Stimulated activated CD4-positive, alpha-beta T cell treated with anti-CD3 and anti-CD28 coated beads, TNF-alpha, amount 100 ng/mL, for 4 hours (primary cell): ENCODE measurements at regions not wholly inside any gene's neighbourhood (a gene's known extent, or its start where the extent isn't known, plus 50 kb on each side); places are given as distances from the start of the nearest gene placed in this dataset.

Source experiments
- DNase-seq, 3 experiments: peaks; one replicate each; pipeline ENCODE4 v3.0.0-alpha.2; 2020; ENCODE audit warnings: low read depth in 3 of 3

- DNase-seq: peak; percentile 60 to 70 (median 65)
Observed at GRCh38 chr7:130912862-130913638, 179.0 kb upstream of the KLF14 start.

GRCh38 chr7:130913639-130914553 is 179.9 kb upstream of the KLF14 start:
- no peak for DNase-seq

DNA sequence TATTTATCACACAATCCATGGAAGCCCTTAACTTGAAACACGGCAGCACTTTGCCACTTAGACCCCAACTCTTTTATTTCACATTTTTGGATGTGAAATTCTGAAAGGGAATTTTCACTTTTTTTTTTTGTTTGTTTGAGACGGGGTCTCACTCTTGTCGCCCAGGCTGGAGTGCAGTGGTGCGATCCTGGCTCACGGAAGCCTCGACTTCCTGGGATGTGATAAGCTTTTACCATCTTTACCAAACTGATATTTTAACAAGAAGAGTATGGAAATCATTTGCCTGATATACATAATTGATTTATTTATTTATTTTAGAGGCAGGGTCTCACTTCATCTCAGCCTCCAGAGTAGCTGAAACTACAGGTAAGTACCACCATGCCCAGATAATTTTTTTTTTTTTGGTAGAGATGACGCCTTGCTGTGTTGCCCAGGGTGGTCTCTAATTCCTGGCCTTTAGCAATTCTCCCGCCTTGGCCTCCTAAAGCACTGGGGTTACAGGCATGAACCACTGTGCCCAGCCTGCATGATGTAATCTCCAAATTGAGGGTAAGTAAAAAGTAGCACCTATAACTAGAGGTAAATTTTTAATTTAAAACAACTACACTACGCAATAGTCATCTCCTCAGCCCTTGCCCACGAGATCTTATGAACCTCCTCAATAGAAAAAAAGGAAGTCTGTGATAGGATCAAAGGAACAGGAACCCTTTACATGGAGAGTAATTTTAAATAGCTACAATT is 180.7 kb upstream of the KLF14 start:
- no peak for DNase-seq

GRCh38 chr7:130917669-130918128 is 183.7 kb upstream of the KLF14 start:
- DNase-seq: no peak

DNA sequence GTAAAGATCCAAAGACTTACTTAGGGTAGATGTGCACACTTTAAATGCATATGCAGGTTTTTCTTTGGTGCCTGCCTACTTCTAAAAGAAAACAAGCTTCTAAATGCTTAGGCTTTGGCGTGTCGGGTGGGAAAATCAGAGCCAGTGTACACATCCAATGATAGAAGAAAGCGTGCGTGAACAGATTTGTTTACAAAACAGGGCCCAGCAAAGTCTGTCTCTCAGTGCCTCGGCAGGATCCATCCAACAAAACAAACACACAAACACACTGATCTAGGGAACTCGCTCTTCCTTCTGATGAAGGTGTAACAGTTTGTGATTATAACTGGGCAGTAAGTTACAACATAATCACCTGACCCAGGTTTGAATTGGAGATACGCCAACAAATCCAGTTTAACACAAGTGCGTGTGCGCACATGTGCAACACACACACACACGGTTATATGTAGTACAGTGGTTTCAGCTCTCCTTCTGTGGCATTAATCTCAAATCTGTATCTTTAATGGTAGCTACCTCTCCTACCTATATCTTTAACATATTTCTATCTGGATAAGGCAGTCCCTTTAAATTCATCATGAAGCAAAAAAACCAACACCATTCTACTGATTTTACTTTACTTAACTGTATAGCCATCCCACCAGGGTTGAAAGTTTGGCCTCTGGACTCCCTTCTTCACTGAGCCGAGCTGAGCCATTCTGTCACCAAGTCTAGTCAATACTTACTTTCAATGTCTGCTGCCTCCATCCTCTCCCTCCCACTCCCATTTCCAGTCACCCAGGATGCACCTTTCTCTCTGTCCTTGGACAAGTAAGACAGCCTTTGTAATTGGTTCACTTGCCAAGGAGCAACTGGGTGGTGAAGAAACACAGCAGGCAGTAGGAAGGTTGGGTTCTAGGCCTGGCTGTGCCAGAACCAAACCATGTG is 184.4 kb upstream of the KLF14 start:
- DNase-seq: no peak

DNA sequence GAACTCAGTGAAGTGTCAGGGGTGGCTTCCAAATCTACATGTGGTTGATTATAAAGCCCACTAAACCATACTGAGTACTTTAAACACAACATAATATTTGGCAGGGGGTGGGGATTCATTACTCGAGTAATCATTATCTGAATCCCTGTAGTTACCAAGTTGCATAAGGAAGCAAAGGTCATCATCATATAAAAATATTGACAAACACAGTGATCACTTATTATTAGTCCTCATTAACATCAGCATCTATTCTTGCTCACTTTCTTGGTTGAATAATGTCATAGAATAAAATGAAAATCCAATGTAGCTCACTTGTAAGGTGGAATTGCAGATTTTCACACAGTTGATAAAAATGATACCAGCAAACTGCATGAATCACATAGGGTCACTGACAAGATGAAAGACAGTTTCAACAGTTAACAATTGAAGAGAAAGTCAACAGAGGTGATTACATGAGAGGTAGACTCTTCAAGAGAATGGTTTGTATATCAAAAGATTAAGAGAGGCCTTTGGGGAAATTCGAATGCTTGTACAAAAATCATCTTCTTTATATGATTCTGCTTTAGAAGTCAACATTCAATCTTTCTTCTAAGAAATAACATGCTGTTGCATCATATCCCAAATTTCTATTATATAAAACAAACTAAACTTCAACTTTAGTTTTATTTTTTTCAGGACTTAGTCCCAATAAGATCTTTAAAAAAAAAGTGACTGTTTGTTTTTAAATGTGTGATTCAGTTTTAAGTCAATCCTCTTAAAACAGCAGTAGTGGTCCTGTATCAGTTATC is 185.5 kb upstream of the KLF14 start:
- DNase-seq: no peak

- DNase-seq: no peak
Observed at GRCh38 chr7:130920122-130920521, 186.1 kb upstream of the KLF14 start.

- DNase-seq: no peak
Observed at GRCh38 chr7:130921391-130922180, 187.6 kb upstream of the KLF14 start.

GRCh38 chr7:130922206-130923112 is 188.5 kb upstream of the KLF14 start:
- DNase-seq: no peak

GRCh38 chr7:130923365-130923764 is 189.4 kb upstream of the KLF14 start:
- DNase-seq: no peak

DNA sequence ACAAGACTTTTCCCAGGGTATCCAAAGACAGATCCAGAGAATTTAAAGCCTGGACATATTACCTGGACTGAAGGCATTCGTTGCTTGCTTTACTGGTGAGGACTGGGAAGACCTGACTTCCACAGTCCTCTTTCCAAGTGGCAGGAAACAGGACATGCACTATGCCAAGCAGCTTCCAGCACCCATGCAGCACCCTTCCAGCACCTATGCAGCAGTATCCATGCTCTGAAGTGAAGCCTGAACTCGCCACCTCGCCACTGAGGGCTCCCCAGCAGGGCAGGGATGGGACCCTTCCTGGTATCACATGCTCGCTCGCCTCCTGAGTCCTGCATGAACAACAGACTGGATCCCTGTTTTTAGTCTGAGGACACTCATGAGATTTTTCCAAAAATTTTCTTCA is 189.9 kb upstream of the KLF14 start:
- no peak for DNase-seq

DNA sequence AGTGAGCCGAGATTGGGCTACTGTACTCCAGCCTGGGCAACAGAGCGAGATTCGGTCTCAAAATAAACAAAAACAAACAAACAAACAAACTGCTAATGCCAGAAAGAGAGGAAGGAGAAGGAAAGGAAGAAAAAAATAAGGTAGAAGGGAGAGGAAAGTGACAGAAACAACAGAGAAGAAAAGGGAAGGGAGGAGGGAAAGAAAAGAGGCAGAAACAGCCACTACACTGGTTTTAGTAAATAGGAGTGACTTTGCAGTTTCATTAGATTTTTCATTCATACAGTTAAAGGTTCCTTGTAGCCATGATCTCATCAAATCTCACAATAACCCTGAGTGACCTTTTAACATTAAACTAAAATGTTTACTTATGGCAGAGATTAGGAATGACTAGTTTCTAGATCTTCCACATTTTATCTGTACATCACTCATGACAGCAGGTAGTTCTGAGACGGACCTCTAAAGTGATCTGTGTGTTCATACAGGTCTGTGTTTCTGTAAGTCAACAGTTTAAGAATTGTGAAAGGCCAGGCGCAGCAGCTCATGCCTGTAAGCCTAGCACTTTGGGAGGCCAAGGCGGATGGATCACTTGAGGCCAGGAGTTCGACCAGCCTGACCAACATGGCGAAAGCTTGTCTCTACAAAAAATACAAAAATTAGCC is 191.3 kb upstream of the KLF14 start:
- DNase-seq: no peak

DNA sequence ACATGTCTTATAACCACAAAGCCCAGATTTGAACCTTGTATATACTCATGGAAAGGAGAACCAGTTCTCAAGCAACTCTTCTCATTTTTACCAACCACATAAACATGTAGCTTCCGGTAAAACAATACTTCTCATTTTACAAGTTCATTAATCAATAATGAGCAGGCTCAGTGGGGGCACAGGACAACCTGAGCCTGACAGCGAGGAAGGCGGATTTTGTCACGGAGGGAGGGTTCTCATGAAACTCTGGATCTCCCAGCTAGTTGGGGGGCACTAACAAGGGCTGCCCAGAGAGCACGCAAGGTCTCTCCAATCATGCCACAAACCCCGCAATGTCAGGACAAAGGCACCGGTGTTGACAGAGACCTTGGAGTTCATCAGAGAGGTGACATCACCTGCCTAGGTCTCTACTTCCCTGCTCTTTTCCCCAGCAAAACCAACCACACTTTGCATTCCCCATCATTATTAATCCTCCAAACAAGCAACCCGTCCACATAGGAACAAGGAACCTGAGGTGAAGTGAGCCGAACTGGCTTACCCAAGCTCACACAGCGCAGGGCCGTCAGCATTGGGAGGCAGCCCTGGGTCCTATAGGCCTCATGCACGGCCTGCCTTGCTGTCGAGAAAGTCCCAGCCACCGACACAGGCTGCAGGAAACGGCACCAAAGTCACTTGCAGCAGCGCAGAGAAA is 192.1 kb upstream of the KLF14 start:
- DNase-seq: no peak

DNA sequence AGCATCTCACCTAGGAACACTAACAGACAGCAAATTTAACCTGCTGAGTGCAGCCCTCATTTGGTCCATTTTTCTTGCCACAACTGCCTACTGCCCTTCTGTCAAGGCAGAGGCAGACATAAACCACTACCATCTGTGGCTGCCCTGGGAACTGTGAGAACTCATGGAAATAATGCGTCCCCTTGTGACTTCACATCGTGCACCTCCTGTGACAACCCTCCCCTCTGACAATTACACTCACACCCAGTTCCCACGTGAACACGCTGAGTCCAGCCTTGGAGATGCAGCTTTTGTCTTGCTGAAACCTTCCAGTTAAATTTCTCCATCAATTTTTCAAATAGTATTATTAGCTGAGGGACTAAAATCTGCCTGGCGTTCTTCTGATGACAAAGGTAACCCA is 193.1 kb upstream of the KLF14 start:
- no peak for DNase-seq

DNA sequence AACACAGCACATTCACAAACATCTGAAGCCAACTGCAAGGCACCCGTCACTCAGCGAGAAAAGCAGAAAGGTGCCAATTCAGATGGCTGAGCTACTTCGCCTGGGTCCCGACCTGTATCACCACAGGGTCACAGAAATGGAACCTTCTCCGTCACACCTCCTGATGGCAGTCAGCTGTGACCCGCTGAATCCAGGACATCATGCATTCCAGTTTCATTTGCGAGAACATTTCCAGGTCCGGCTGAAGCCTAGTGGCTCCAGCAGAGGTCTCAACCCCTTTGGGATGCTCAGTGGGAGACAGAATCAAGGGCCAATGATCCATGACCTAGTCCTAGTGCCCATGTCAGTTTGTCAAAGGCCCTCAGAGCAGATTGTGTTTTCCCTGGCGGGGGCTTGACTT is 193.6 kb upstream of the KLF14 start:
- DNase-seq: no peak

DNA sequence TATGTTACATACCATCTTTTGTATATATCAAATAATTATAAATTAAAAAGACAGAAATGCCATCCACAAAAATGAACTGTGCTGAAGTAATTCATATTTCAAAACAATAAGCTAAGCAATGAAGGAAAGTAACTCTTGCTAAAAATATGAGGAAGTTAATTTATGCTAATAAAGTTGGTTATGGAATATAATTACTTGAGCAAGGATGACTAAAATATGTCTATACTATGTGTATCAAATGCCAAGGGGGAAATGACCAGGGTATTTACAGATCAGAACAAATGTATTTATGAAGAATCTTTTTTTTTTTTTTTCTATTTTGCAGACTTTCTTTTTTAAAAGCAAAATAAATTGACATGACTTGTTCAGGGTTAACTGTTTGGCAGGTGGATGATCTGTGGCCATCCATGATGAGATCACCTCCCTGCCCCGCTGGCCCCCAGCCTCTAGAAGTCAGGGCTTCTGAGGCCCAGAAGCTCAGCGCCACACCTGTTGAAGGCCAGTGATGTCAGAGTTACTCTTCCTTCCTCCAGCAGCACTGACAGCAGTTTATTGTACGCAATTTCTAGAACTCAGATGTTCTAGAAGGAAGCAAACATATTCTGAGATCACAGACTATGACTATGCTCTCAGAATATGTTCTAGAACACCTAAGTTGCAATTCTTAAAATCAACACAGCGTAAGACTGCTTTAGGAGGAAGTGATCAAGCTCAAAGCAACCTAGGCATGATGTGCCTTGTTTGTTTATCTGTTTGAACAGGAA is 196.1 kb upstream of the KLF14 start:
- DNase-seq: no peak
